Caco-2 (cell line): ENCODE measurements at regions not wholly inside any gene's neighbourhood (a gene's known extent, or its start where the extent isn't known, plus 50 kb on each side); places are given as distances from the start of the nearest gene placed in this dataset.

Experiments
- BruUV-seq: library from RNA; stranded (reverse); fragments of 400-500 nt; replicated peaks from 2 replicates; lab custom pipeline; 2021; lab: Mats Ljungman, UMichigan
- CTCF ChIA-PET: fragments of 300-600 bp; sonication (Branson Sonifier 250); formaldehyde crosslinking; loops from one replicate; lab custom pipeline; 2022; ENCODE audit warnings: antibody characterized with exemption; lab: Charles Lee
- POLR2A ChIA-PET: fragments of 300-600 bp; sonication (Branson Sonifier 250); formaldehyde crosslinking; loops from one replicate; lab custom pipeline; 2022; ENCODE audit warnings: antibody characterized with exemption; lab: Charles Lee
- DNase-seq, 2 experiments: peaks; one replicate each; pipeline versions ENCODE4 v3.0.0 to v3.0.0-alpha.2; 2020 to 2022
- H3K27me3 ChIP-seq: replicated peaks from 2 replicates; pipeline ENCODE4 v1.6.0; 2011; ENCODE audit warnings: low read length; ENCODE audit not compliant: control insufficient read depth, insufficient read depth
- H3K36me3 ChIP-seq: 2 replicates; pipeline ENCODE4 v1.5.1; 2011; ENCODE audit warnings: low read length; ENCODE audit not compliant: control insufficient read depth, insufficient read depth
- H3K4me1 ChIP-seq: fragments of 250-450 bp; sonication (Bioruptor Pico); 2 replicates; pipeline ENCODE4 v1.5.1; 2020; ENCODE audit warnings: mild to moderate bottlenecking
- H3K4me3 ChIP-seq: 2 replicates; pipeline ENCODE4 v1.5.1; 2011; ENCODE audit warnings: low read depth, mild to moderate bottlenecking, control low read depth, low read length
- H3K9me3 ChIP-seq: fragments of 250-450 bp; sonication (Bioruptor Pico); 2 replicates; pipeline ENCODE4 v1.5.1; 2020; ENCODE audit warnings: mild to moderate bottlenecking, moderate library complexity
- H3K27ac Mint-ChIP-seq: one replicate; pipeline ENCODE4 v1.8.0; 2022; ENCODE audit warnings: mixed read lengths; ENCODE audit not compliant: unreplicated experiment
- H3K27me3 Mint-ChIP-seq: one replicate; pipeline ENCODE4 v1.8.0; 2022; ENCODE audit warnings: mixed read lengths; ENCODE audit not compliant: insufficient read depth, unreplicated experiment
- H3K36me3 Mint-ChIP-seq: one replicate; pipeline ENCODE4 v1.8.0; 2022; ENCODE audit warnings: mild to moderate bottlenecking, mixed read lengths; ENCODE audit not compliant: insufficient read depth, unreplicated experiment
- H3K4me1 Mint-ChIP-seq: one replicate; pipeline ENCODE4 v1.8.0; 2022; ENCODE audit warnings: low read depth, mixed read lengths; ENCODE audit not compliant: unreplicated experiment
- H3K4me3 Mint-ChIP-seq: one replicate; pipeline ENCODE4 v1.8.0; 2022; ENCODE audit warnings: mild to moderate bottlenecking, moderate library complexity, mixed read lengths; ENCODE audit not compliant: unreplicated experiment
- H3K9me3 Mint-ChIP-seq: one replicate; pipeline ENCODE4 v1.8.0; 2022; ENCODE audit warnings: mixed read lengths; ENCODE audit not compliant: unreplicated experiment
- intact Hi-C: fragments of 100-400 bp; cut with micrococcal nuclease; formaldehyde crosslinking; loops from one replicate; pipeline ENCODE4 v1.10.0; 2022; ENCODE audit not compliant: unreplicated experiment
- TF ChIP-seq, protein P1 (sequence below), 2 experiments: fragments of 200-600 bp in 1 of 2; IDR thresholded peaks; 1 replicate in 1 of 2; 2 replicates in 1 of 2; pipeline versions ENCODE4 v1.5.1 to v1.8.0; 2011 to 2022; ENCODE audit warnings: antibody characterized with exemption in 1 of 2, control low read depth in 1 of 2, inconsistent platforms in 1 of 2, low read depth in 1 of 2, low read length in 1 of 2, mild to moderate bottlenecking in 1 of 2, moderate library complexity in 1 of 2; ENCODE audit not compliant: insufficient read depth in 1 of 2, severe bottlenecking in 1 of 2, unreplicated experiment in 1 of 2

GRCh38 chr18:22741318-22741717 is 191.8 kb upstream of the RBBP8 start:
- Histone ChIP-seq H3K4me3 (no peak overlapping the region), H3K9me3 (no peaks in the 10 kb centered on the region), H3K36me3 (no peaks in the 10 kb centered on the region), H3K4me1 (no peaks in the 10 kb centered on the region), H3K27me3 (no peaks in the 10 kb centered on the region)
- ChIA-PET CTCF (no interaction called here), POLR2A (no interaction called here)
- DNase-seq = no peak
- intact Hi-C loops = no loop called here
- Mint-ChIP-seq H3K27ac (no peak overlapping the region), H3K4me1 (no peaks in the 10 kb centered on the region), H3K4me3 (no peak overlapping the region), H3K27me3 (peaks cover 14% of the 10 kb centered on the region), H3K36me3 (no peaks in the 10 kb centered on the region), H3K9me3 (no peaks in the 10 kb centered on the region)
- no TSS peak for BruUV-seq
- TF ChIP-seq, protein P1, sequence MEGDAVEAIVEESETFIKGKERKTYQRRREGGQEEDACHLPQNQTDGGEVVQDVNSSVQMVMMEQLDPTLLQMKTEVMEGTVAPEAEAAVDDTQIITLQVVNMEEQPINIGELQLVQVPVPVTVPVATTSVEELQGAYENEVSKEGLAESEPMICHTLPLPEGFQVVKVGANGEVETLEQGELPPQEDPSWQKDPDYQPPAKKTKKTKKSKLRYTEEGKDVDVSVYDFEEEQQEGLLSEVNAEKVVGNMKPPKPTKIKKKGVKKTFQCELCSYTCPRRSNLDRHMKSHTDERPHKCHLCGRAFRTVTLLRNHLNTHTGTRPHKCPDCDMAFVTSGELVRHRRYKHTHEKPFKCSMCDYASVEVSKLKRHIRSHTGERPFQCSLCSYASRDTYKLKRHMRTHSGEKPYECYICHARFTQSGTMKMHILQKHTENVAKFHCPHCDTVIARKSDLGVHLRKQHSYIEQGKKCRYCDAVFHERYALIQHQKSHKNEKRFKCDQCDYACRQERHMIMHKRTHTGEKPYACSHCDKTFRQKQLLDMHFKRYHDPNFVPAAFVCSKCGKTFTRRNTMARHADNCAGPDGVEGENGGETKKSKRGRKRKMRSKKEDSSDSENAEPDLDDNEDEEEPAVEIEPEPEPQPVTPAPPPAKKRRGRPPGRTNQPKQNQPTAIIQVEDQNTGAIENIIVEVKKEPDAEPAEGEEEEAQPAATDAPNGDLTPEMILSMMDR (IDR thresholded peaks at IDR 0.05; ENCODE audit: insufficient read depth in 1 of 2, low read depth in 1 of 2, low read length in 1 of 2, severe bottlenecking in 1 of 2, unreplicated experiment in 1 of 2) = no peak

DNA sequence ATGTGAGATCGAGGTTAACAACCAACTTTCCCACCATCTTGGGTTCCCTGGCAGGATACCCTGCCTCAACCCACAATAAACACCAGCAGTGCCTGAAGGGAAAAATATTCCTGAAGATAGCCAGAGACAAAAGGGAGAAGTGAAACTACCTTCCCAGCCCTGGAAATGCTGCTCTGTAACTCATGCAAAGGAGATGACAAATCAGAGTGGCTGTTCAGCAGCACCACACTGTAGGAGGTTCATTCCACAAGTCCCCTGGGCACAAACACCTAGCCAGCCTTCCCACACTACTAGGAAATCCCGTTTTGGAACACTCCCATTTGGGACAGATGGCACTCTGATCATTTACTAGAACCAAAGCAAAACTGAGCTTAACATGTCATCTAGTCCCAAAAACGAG is 190.7 kb upstream of the RBBP8 start:
- Histone ChIP-seq H3K36me3 (no peaks in the 10 kb centered on the region), H3K27me3 (no peaks in the 10 kb centered on the region), H3K9me3 (no peaks in the 10 kb centered on the region), H3K4me1 (no peaks in the 10 kb centered on the region), H3K4me3 (no peak overlapping the region)
- H3K4me3 Mint-ChIP-seq = no peak overlapping the region
- BruUV-seq = no TSS peak
- no peak overlapping the region for H3K27ac Mint-ChIP-seq
- no peaks in the 10 kb centered on the region for H3K4me1 Mint-ChIP-seq
- H3K36me3 Mint-ChIP-seq = no peaks in the 10 kb centered on the region
- TF ChIP-seq, protein P1 (IDR thresholded peaks at IDR 0.05; ENCODE audit: insufficient read depth in 1 of 2, low read depth in 1 of 2, low read length in 1 of 2, severe bottlenecking in 1 of 2, unreplicated experiment in 1 of 2) = no peak
- H3K9me3 Mint-ChIP-seq = no peaks in the 10 kb centered on the region
- peaks cover 18% of the 10 kb centered on the region for H3K27me3 Mint-ChIP-seq
- intact Hi-C loops = no loop called here
- no peak for DNase-seq
- ChIA-PET POLR2A (no interaction called here), CTCF (no interaction called here)

DNA sequence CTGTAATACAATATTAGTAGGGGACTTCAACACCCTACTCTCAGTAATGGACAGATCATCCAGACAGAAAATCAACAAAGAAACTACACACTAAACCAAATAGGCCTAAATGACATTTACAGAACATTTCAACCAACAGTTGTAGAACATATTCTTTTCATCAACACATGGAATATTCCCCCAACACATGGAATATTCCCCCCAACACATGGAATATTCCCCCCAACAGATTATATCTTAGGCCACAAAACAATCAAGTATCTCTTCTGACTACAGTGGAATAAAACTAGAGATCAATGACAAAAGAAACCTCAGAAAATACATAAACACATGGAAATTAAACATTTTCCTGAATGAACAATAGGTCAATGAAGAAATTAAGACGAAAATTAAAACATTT is 187.2 kb upstream of the RBBP8 start:
- H3K4me3 Mint-ChIP-seq = no peak overlapping the region
- TF ChIP-seq, protein P1 (IDR thresholded peaks at IDR 0.05; ENCODE audit: insufficient read depth in 1 of 2, low read depth in 1 of 2, low read length in 1 of 2, severe bottlenecking in 1 of 2, unreplicated experiment in 1 of 2) = no peak
- intact Hi-C loops = no loop called here
- no peaks in the 10 kb centered on the region for H3K36me3 Mint-ChIP-seq
- POLR2A ChIA-PET = no interaction called here
- BruUV-seq = no TSS peak
- DNase-seq = no peak
- H3K27me3 ChIP-seq = no peaks in the 10 kb centered on the region
- H3K27me3 Mint-ChIP-seq = peaks cover 18% of the 10 kb centered on the region
- H3K4me1 ChIP-seq = no peaks in the 10 kb centered on the region
- no peak overlapping the region for H3K27ac Mint-ChIP-seq
- H3K9me3 ChIP-seq = no peaks in the 10 kb centered on the region
- no peak overlapping the region for H3K4me3 ChIP-seq
- no peaks in the 10 kb centered on the region for H3K36me3 ChIP-seq
- H3K4me1 Mint-ChIP-seq = no peaks in the 10 kb centered on the region
- CTCF ChIA-PET = no interaction called here
- no peaks in the 10 kb centered on the region for H3K9me3 Mint-ChIP-seq
